GM18519 (cell line): ENCODE measurements at regions not wholly inside any gene's neighbourhood (a gene's known extent, or its start where the extent isn't known, plus 50 kb on each side); places are given as distances from the start of the nearest gene placed in this dataset.
"Not testable (repeated sequence)": the region's sequence is repeated elsewhere in the genome, so short reads cannot be mapped to it uniquely, and the experiment has no call there.

ENCODE experiments used
- ATAC-seq: cut with Tn5 transposase; IDR thresholded peaks from one replicate; pipeline ENCODE4 v1.9.1; 2021; ENCODE audit warnings: mild to moderate bottlenecking, moderate library complexity; ENCODE audit not compliant: unreplicated experiment, low FRiP score

DNA sequence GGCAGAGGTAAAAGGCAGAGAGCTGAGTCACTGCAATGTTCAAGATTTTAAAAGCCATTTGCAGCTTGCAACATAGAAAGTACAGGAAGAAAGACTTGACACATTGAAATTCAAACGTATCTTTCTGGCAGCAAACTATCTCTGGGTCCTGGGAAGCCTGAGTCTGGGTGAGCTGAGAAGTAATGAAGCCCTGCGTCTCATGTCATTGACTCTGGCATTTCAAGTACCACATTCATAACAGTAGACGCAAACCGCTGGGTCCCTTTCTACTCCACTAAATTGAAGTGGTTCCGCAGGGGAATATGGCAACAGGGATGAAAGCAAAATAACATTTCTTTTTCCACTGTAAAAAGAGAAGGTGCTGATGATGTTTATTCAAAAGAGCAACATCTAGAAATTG, 694.3 kb downstream of the BRINP1 start:
- no peak for ATAC-seq

DNA sequence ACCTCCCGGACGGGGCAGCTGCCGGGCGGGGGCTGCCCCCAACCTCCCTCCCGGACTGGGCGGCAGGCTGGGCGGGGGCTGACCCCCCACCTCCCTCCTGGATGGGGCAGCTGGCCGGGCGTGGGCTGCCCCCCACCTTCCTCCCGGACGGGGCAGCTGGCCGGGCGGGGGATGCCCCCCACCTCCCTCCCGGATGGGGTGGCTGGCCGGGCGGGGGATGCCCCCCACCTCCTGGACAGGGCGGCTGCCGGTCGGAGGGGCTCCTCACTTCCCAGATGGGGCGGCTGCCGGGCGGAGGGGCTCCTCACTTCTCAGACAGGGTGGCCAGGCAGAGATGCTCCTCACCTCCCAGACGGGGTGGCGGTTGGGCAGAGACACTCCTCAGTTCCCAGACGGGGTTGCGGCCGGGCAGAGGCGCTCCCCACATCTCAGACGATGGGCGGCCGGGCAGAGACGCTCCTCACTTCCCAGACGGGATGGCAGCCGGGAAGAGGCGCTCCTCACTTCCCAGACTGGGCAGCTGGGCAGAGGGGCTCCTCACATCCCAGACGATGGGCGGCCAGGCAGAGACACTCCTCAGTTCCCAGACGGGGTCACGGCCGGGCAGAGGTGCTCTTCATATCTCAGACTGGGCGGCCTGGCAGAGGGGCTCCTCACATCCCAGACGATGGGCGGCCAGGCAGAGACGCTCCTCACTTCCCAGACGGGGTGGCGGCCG, 691.1 kb downstream of the BRINP1 start:
- not testable (repeated sequence) for ATAC-seq

DNA sequence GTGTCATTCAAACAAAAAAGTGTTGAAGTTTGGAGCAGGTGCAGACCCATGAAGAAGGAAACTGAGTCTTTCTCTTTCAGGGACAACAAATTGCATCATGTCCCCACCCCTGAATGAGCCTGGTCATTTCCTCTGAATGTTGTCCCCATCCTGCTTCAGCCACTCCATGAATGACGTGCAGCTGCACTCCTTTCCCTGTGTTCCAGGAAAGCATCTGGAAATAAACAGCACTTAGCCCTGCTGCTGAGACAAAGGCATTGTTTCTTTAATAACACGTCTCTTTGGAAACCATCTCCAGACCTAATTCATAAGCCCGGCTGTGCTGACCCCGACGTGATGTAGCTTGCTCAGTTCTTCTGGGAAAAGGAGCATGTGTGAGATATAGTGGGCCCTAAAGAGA, 682.3 kb downstream of the BRINP1 start:
- no peak for ATAC-seq

DNA sequence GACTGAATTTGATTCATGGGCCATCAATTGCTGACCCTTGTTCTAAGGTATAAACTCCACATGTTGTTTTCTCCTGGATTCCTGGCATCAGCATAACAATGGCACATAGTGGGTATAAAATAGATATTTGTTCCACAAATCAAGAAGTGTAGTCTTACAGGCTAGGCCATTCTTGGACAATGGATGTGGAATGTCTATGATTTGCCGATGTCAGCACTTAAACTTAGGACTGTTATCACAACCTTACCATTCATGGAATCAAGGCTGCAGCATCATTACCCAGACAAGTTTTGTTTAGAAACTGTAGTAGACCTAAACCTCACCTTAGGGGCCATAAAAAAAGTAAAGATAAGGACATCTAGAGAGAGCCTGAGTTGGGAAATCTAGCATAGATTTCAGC, 680.0 kb downstream of the BRINP1 start:
- no peak for ATAC-seq

DNA sequence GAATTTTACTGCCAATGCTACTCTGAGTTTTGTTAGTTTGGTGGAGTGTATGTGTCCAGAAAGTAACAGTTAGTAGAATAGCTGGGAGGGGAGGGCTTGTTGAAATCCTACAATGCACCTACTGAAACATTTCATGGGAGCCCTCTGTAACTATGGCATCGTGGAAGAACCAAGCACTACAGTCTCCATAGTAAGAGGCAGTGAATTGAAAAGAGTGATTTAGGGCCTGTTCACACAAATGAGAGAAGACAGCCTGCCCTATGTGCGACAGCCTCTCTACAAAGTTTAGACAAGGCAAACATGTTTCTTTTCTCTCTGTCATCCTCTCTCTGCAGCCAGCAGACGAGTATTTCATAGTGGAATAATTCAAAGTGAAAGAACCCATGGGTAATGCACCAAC, 676.6 kb downstream of the BRINP1 start:
- ATAC-seq, result no peak

DNA sequence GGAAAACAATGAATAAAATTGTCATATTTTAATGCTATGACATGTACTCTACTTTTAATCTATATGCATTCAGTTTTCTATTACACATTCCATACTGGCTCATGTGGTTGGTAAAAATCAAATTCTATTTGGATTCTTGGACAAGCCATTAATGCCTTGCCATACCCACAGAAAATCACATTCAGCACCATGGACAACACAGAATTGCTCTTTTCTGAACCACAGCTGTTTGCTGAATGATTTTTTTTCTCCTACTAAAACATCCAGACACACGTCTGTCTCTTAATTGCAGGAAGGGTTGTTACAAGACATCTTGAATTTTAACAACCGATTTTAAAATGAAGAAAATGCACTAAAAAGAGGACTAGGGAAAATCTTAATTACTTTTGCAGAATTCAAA, 675.6 kb downstream of the BRINP1 start:
- ATAC-seq, result no peak

DNA sequence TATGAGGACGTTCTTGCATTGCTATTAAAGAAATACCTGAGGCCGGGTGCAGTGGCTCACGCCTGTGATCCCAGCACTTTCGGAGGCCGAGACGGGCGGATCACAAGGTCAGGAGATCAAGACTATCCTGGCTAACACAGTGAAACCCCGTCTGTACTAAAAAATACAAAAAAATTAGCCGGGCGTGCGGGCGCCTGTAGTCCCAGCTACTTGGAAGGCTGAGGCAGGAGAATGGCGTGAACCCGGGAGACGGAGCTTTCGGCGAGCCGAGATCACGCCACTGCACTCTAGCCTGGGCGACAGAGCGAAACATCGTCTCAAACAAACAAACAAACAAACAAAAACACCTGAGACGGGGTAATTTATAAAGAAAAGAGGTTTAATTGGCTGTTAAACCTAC, 674.0 kb downstream of the BRINP1 start:
- not testable (repeated sequence) for ATAC-seq

DNA sequence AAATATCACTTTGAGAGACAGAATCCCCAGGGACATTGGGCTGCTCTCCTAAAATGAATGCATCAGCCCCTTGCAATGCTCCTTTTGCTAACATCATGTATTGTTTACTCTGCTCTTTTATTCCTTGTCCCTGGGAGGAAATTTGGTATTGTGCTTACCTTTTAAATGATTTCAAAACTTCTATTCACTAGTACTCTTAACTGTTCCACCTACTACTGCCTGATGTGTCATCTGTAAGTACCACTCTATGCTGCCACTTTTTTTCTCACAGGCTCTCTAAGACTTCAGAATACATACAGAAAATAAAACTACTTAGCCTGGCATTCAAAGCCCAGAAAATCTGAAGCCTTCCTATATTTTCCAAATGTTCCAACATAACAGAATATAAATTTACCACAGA, 667.2 kb downstream of the BRINP1 start:
- no peak for ATAC-seq

DNA sequence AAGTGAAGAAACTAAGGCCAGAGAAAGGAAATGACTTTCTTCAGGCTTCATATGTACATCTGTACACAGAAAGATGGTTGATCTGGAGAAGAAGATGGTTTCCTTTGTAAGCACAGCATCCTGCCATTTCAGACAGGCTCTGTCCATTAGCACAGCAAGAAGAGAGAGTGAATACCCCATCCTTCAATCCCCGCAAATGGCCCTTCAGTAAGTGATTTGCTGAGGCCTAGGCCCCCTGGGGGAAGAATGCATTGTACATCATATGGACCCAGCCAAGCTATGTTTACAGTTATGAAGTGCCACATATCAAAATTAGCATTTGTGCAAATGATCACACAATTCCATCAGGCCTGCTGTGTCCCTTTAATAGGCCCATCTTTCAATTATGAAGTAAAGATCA, 657.4 kb downstream of the BRINP1 start:
- no peak for ATAC-seq

DNA sequence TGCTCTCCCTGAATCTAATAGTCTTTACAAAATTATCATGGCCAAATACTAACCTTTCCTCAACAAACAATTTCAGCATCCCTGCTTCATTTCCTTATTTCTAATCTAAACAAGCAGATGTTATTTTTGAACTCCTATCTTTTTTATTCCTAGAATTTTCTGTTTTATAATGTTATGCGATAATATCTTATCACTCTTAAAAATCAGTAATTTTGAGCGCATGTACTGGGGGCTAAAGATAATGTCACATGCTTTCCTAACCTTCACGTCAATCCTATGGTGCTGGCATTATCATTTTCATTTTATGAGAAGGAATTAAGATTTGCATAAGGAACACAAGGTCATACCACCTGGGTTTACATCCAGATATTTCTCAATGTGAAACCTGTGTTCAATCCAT, 648.0 kb downstream of the BRINP1 start:
- ATAC-seq, result no peak

DNA sequence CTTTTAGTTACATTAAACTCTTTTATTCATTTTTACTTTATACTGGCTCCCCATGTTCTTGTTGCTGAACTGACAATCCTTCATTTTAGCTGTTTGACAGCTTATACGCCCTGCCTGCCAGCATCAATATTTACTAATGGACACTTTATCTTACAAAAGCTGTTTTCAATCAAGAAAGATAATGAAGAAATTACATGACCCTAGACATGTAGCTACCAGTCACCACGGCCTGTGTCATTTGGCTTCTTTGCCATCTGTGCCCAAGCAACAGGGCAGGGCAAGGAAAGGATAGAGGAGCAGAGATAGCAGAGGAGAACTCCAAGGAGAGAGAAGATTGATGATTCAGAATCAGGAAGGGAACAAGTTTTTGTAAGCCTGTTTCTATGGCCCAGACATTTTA, 647.3 kb downstream of the BRINP1 start:
- ATAC-seq, result no peak

DNA sequence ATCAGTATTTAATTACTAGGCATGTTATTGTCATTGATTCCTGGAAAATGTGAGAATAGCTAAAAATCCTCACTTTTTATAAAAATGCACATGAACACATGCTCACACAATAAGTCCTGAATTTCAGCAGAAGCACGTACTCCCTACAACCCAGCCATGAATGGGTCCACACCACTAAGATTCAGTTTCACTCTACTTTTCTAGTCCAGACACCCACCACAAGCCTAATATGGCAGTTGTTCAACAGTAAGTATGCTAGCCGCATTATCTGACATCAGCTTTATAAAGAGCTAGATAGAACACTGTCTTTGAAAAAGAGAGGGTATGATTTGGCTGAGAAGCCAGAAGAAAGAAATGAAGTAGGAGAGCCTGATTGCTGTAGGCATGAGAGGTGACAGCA, 639.3 kb downstream of the BRINP1 start:
- ATAC-seq, result no peak

DNA sequence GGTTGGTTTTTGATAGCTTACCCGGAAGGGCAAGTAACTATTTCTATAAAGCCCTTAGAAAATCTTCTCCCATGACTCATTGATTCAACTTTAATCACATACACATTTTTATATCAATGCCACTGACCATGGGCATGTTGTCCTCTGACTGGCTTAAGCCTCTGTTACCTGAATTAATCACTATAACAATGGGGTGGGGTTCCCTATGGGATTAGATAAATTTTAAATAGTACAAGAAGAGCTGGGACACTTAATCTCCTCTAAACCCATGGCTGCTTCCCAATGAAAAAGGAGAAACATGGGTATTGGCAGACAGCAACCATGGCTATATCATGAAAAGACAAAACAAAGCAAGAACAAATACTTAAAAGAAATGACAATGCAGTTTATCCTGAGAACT, 636.2 kb downstream of the BRINP1 start:
- ATAC-seq, result no peak

DNA sequence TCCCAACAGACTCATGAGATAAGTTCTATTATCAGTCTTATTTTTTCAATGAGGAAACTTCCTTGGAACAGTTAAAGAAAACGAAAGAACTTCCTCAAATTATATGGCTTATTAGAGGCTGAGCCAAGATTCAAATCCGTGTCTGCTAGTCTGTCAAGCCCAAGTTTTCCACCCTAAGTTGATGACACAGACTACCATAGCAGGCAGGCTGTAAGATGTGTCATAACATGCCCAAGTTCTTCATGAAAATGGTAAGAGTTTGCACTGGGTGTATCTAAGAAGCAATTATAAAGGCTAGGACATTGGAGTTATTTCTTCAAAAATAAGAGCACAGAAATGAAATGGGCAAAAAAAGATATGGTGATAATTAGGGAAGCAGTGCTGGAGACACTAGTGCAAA, 634.5 kb downstream of the BRINP1 start:
- no peak for ATAC-seq

DNA sequence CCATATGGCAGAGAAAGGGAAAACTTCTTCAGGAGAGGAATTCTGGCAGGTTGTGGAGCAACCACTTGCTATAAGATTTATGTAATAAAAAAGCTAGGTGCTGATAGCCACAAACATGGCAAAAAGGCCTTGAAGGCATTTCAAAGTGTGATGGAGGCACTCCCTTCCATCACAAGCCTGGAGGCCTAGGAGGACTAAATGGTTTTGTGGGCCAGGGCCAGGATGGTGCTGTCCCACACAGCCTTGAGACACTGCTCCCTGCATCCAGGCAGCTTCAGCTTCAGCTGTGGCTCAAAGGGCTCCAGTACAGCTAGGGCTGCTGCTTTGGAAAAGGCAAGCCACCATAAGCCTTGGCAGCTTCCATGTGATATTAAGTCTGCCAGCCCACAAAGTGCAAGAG, 632.8 kb downstream of the BRINP1 start:
- no peak for ATAC-seq

DNA sequence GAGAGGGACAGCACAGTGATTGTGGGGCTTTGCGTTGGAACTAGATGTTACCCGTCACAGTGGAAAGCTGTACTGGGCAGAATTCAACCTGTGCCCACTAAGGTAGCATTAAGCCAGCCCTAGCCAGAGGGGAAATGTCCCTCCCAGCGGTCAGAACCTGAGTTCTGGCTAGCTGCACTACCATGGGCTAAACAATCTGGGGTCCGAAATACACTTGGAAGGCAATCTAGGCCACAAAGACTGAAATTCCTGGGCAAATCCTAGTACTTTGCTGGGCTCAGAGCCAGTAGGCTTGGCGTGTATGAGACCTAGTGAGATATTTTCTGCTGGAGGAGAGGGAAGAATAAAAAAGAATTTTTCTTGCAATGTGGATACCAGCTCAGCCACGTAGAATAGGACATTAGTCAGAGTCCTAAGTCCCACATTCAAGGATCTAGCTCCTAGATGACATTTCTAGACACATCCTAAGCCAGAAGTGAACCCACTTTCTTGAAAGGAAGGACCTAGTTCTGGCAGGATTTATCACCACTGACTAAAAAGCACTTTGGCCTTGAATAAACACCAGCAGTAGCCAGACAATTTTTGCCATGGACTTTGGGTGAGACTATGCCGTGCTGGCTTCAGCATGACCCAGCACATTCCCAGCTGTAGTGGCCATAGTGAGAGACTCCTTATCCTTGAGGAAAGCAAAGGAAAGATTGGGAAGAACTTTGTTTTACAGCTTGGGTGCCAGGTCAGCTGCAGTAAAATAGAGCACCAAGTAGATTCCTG, 618.0 kb downstream of the BRINP1 start:
- ATAC-seq, result no peak

DNA sequence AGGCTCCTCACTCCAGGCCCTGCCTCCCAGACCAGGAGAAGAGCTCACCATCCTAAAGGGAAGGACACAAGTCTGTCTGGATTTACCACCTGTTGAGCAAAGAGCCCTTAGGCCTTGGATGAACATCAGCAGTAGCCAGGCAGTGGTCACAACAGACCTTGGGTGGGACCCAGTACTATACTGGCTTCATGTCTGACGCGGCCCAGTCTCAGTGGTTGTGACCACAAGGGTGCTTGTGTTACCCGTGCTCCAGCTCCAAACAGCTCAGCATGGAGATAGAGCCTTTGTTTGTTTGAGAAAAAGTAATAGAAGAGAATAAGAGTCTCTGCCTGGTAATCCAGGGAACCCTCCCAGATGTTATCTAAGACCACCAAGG, 617.4 kb downstream of the BRINP1 start:
- ATAC-seq, result no peak

DNA sequence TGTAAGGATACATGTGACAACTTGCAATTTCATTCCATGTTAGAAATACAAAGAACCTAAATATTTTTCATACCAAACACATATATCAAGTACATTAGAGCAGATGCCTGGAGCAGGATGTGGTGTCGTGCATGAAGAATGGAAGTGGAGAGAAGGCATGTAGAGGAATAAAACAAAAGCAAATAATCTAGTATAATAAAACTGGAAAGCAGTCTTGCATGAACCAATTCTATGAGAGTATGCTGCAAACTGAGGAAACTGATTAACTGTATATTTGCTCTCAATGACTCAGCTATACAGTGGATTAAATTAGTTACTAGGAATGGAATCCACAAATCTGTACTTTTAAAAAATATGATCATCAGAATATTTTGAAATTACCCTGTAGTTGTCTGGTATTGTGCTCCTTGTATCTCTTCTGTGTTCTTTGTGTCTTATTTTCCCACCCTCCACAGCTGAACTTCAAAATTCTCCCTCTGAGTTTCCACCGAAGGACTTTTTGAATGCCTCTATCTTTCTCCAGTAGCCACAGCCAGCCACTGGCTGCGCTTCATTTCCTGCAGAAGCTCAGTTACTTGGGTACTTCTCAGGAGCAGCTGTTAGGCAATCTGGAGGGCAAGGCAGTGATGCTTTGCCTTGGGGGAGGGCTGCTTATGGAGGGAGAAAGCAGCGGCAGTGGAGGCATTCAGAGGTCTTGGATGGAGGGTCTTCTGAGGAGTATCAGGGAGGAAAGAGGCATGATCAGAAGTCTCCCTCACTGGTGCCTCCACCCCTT, 608.0 kb downstream of the BRINP1 start:
- no peak for ATAC-seq

DNA sequence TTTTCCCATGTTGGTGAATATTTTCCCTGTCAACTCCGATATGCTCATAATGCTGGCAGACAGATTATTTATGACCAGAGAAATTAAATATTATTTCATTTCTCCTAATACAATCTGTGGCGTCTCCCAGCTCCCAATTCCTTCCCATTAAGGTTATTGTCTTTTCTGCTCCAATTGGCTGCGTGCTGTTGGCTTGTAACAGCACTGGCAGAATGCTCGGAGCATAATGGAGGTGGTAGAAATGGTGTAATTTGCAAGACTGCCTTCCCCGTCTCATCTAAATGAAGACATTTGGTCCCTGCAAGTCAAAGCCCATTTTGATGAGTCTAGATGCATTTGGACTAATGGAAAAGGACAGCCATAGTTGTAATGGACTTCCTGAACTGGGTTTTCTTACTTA, 601.7 kb downstream of the BRINP1 start:
- no peak for ATAC-seq

DNA sequence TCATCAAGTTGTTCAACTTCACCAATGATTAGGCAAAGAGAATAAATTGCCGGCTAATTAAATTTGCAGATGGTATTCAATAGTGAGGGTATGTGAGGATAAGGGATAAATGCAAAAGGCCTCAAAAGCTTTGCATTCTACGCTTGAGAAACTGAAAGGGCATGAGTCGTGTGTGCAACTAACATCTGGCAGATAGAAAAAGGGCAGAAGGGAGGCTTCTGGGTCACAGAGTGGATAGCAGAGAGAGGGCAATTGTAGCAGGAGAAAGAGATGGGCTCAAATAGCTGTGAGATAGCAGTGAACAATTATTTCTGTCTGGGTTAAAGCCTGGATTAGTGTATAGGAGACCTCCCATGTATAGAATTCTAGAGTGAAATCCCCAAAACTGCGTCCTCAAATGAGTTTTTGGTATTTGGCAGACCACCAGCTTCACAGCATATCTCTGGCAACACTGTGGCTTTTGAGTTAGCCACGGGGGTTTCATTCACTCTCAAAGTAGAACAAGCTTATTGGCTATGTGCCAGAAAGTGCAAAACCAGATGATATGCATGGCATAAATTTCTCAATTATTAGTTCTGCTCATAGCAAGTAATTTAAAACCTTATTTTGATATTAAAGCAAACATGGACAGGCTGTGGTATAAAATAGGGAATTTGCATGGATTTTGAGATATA, 586.3 kb downstream of the BRINP1 start:
- ATAC-seq, result no peak

DNA sequence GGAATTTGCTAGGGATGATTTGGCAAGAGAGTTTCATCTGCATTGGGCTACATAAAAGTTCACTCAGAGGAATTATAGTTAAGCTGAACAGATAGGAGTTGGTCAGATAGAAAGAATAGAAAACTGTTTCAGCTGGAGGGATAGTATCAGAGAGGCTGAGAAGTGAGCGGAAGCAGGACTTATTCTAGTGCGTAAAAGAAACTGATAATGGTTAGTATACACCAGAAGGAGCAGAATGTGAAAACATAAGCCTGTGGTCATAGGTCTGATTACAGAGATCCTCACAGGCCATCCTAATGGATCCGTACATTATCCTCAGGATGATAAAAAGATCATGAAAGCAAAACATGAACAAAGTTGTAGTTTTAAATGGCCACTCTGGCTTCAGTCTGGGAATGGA, 585.2 kb downstream of the BRINP1 start:
- ATAC-seq, result no peak
